PFSK-1 (cell line): ENCODE measurements at regions not wholly inside any gene's neighbourhood (a gene's known extent, or its start where the extent isn't known, plus 50 kb on each side); places are given as distances from the start of the nearest gene placed in this dataset.

Experiments
- FOXP2 ChIP-seq: optimal IDR thresholded peaks from 2 replicates; pipeline ENCODE3; 2011; ENCODE audit warnings: borderline replicate concordance, control low read depth, inconsistent platforms; ENCODE audit not compliant: insufficient read depth; ENCODE audit errors: extremely low read length, extremely low read depth
- POLR2AphosphoS5 ChIP-seq: IDR thresholded peaks from 2 replicates; pipeline ENCODE4 v1.6.1; 2012; ENCODE audit warnings: low read depth, mild to moderate bottlenecking, control low read depth, low read length, moderate library complexity
- SIN3A ChIP-seq: IDR thresholded peaks from 2 replicates; pipeline ENCODE4 v1.6.1; 2012; ENCODE audit warnings: mild to moderate bottlenecking, low read length, moderate library complexity, borderline replicate concordance; ENCODE audit not compliant: insufficient read depth
- TAF1 ChIP-seq: IDR thresholded peaks from 2 replicates; pipeline ENCODE4 v1.6.1; 2012; ENCODE audit warnings: low read length, control low read depth, borderline replicate concordance; ENCODE audit not compliant: insufficient read depth
- TF ChIP-seq, protein P1 (sequence below), 2 experiments: IDR thresholded peaks; 2 replicates each; pipeline versions ENCODE4 v1.6.1 to v1.8.0; 2011 to 2012; ENCODE audit warnings: low read depth in 2 of 2, low read length in 2 of 2, control low read depth in 1 of 2, inconsistent platforms in 1 of 2, mild to moderate bottlenecking in 1 of 2, moderate library complexity in 1 of 2; ENCODE audit not compliant: insufficient read depth in 1 of 2

- no peak for TF ChIP-seq POLR2AphosphoS5
- TF ChIP-seq TAF1: no peak
- TF ChIP-seq, protein P1, sequence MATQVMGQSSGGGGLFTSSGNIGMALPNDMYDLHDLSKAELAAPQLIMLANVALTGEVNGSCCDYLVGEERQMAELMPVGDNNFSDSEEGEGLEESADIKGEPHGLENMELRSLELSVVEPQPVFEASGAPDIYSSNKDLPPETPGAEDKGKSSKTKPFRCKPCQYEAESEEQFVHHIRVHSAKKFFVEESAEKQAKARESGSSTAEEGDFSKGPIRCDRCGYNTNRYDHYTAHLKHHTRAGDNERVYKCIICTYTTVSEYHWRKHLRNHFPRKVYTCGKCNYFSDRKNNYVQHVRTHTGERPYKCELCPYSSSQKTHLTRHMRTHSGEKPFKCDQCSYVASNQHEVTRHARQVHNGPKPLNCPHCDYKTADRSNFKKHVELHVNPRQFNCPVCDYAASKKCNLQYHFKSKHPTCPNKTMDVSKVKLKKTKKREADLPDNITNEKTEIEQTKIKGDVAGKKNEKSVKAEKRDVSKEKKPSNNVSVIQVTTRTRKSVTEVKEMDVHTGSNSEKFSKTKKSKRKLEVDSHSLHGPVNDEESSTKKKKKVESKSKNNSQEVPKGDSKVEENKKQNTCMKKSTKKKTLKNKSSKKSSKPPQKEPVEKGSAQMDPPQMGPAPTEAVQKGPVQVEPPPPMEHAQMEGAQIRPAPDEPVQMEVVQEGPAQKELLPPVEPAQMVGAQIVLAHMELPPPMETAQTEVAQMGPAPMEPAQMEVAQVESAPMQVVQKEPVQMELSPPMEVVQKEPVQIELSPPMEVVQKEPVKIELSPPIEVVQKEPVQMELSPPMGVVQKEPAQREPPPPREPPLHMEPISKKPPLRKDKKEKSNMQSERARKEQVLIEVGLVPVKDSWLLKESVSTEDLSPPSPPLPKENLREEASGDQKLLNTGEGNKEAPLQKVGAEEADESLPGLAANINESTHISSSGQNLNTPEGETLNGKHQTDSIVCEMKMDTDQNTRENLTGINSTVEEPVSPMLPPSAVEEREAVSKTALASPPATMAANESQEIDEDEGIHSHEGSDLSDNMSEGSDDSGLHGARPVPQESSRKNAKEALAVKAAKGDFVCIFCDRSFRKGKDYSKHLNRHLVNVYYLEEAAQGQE (IDR thresholded peaks at IDR 0.05; ENCODE audit: insufficient read depth in 1 of 2, low read depth in 2 of 2, low read length in 2 of 2): no peak
- TF ChIP-seq SIN3A: no peak
- no peak for TF ChIP-seq FOXP2
Measured at GRCh38 chr3:65045138-65045537, 357.3 kb upstream of the ADAMTS9 start.
